ENCODE measurements at regions not wholly inside any gene's neighbourhood (a gene's known extent, or its start where the extent isn't known, plus 50 kb on each side); places are given as distances from the start of the nearest gene placed in this dataset.

DNA sequence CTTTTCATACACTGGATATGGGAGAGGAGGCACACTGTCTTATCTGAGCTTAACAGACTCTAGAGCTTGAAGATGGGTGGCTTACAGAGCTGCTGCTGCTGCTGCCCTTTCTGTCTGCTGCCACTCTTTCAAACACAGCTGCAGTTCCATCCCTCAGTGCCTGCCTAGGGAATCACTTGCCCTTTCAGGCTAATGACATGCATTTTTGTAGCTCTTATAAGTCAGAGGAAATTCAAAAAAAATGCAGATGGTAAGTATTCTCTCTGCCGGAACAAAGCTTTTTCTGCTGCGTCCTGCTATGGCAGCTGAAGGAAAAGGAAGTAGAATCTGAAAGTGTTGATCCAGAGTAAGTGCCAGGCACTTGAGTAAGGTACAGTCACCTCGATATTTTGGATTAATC lies 460.4 kb upstream of the DIAPH2 start:
- Histone ChIP-seq H3K27me3 (peaks cover 0 to 35% of the 10 kb centered on the region in 2 donors), H3K27ac (no peak overlapping the region), H3K4me3 (no peak overlapping the region), H3K4me1 (no peaks in the 10 kb centered on the region), H3K36me3 (no peaks in the 10 kb centered on the region), H3K9me3 (no peaks in the 10 kb centered on the region)
- intact Hi-C loops (cut with DNase I; ENCODE audit: low total_unique reads), result no loop called here
- TF ChIP-seq, protein P1, sequence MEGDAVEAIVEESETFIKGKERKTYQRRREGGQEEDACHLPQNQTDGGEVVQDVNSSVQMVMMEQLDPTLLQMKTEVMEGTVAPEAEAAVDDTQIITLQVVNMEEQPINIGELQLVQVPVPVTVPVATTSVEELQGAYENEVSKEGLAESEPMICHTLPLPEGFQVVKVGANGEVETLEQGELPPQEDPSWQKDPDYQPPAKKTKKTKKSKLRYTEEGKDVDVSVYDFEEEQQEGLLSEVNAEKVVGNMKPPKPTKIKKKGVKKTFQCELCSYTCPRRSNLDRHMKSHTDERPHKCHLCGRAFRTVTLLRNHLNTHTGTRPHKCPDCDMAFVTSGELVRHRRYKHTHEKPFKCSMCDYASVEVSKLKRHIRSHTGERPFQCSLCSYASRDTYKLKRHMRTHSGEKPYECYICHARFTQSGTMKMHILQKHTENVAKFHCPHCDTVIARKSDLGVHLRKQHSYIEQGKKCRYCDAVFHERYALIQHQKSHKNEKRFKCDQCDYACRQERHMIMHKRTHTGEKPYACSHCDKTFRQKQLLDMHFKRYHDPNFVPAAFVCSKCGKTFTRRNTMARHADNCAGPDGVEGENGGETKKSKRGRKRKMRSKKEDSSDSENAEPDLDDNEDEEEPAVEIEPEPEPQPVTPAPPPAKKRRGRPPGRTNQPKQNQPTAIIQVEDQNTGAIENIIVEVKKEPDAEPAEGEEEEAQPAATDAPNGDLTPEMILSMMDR (IDR thresholded peaks at IDR 0.05), result no peak
- TF ChIP-seq POLR2A (IDR thresholded peaks at IDR 0.05) (no peak), POLR2AphosphoS5 (IDR thresholded peaks at IDR 0.05) (no peak)
- no peak for DNase-seq (ENCODE audit: low spot score in 2 of 2)

DNA sequence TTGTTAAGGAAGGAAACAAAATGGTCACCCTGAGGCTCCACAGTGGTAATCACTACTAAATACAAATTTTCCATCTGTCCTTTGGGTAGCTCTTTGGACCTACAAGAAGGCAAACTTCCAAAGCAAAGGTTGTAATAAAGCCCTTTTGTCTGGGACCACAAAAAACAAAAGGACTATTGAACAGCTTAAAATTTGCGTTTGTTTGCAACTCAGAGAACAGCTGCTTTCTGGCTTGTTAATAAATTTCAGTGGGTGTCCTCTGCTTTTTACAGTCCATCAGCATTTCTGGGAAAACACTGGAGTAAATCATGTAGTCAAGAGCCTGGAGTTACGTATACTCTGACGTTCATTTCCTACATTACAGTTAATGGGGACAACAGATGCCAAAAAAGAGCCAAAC lies 439.7 kb upstream of the DIAPH2 start:
- Histone ChIP-seq H3K27ac (peak overlapping the region in 1 of 2 donors; percentile 56), H3K9me3 (no peaks in the 10 kb centered on the region), H3K36me3 (no peaks in the 10 kb centered on the region), H3K4me3 (no peak overlapping the region), H3K4me1 (no peaks in the 10 kb centered on the region), H3K27me3 (peaks cover 0 to 34% of the 10 kb centered on the region in 2 donors)
- TF ChIP-seq POLR2A (IDR thresholded peaks at IDR 0.05), result no peak
- TF ChIP-seq POLR2AphosphoS5 (IDR thresholded peaks at IDR 0.05), result no peak
- TF ChIP-seq, protein P1 (IDR thresholded peaks at IDR 0.05), result no peak
- intact Hi-C loops (cut with DNase I; ENCODE audit: low total_unique reads), result no loop called here
- no peak for DNase-seq (ENCODE audit: low spot score in 2 of 2)

DNA sequence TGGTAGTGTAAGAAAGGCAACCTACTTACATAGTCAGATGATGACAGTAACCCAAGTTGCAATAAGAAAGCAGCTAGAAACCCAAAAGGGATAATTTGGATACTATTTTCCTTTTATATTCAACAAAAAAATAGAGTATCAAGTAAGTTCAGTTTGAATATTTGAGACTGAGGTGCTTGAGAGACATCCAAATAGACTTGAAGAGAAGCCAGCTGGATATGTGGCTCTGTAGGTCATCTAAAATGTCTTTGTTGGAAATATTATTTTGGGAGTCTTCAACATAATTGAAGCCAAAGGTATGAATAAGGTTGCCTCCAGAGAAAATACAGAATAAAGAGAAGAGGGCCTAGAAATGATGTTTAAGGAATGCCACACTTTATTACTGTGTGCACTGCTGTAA lies 438.2 kb upstream of the DIAPH2 start:
- no peak for DNase-seq (ENCODE audit: low spot score in 2 of 2)
- Histone ChIP-seq H3K27me3 (peaks cover 0 to 34% of the 10 kb centered on the region in 2 donors), H3K4me1 (no peaks in the 10 kb centered on the region), H3K27ac (peak overlapping the region in 1 of 2 donors; percentile 14), H3K9me3 (no peaks in the 10 kb centered on the region), H3K36me3 (no peaks in the 10 kb centered on the region), H3K4me3 (no peak overlapping the region)
- intact Hi-C loops (cut with DNase I; ENCODE audit: low total_unique reads), result no loop called here
- TF ChIP-seq, protein P1 (IDR thresholded peaks at IDR 0.05), result no peak
- TF ChIP-seq POLR2AphosphoS5 (IDR thresholded peaks at IDR 0.05) (no peak), POLR2A (IDR thresholded peaks at IDR 0.05) (no peak)

All from breast epithelium (tissue), 4 donors.